H9 (cell line): ENCODE measurements at regions not wholly inside any gene's neighbourhood (a gene's known extent, or its start where the extent isn't known, plus 50 kb on each side); places are given as distances from the start of the nearest gene placed in this dataset.

Experiments
- DNase-seq: peaks from one replicate; pipeline ENCODE4 v3.0.0-alpha.2; 2017
- H2AFZ ChIP-seq: one replicate; pipeline ENCODE4 v1.6.1; 2013; ENCODE audit warnings: mild to moderate bottlenecking, low read length, control low read depth, moderate library complexity
- H2AK5ac ChIP-seq: 2 replicates; pipeline ENCODE4 v1.6.1; 2013; ENCODE audit warnings: low read length, control low read depth, mixed read lengths; ENCODE audit not compliant: insufficient read length
- H2BK120ac ChIP-seq: one replicate; pipeline ENCODE4 v1.6.1; 2013; ENCODE audit warnings: low read depth, mild to moderate bottlenecking, low read length, control low read depth, inconsistent platforms; ENCODE audit not compliant: poor library complexity, severe bottlenecking
- H2BK12ac ChIP-seq: 2 replicates; pipeline ENCODE4 v1.6.1; 2013; ENCODE audit warnings: low read length, control low read depth, mixed read lengths, low read depth; ENCODE audit not compliant: insufficient read length
- H2BK15ac ChIP-seq: 2 replicates; pipeline ENCODE4 v1.6.1; 2013; ENCODE audit warnings: low read depth, low read length, control low read depth
- H2BK20ac ChIP-seq: one replicate; pipeline ENCODE4 v1.6.1; 2013; ENCODE audit warnings: low read depth, mild to moderate bottlenecking, low read length, control low read depth, inconsistent platforms; ENCODE audit not compliant: poor library complexity, severe bottlenecking
- H2BK5ac ChIP-seq: 2 replicates; pipeline ENCODE4 v1.6.1; 2013; ENCODE audit warnings: low read length, control low read depth, mixed read lengths; ENCODE audit not compliant: insufficient read length
- H3K14ac ChIP-seq: 2 replicates; pipeline ENCODE4 v1.6.1; 2013; ENCODE audit warnings: low read length, control low read depth; ENCODE audit not compliant: insufficient read depth
- H3K18ac ChIP-seq: 2 replicates; pipeline ENCODE4 v1.6.1; 2013; ENCODE audit warnings: low read depth, mild to moderate bottlenecking, mixed read lengths, low read length, control low read depth; ENCODE audit not compliant: insufficient read length
- H3K23ac ChIP-seq: 2 replicates; pipeline ENCODE4 v1.6.1; 2013; ENCODE audit warnings: low read length, control low read depth, mixed read lengths, low read depth; ENCODE audit not compliant: insufficient read length
- H3K23me2 ChIP-seq: 2 replicates; pipeline ENCODE4 v1.6.1; 2013; ENCODE audit warnings: low read depth, mild to moderate bottlenecking, mixed read lengths, low read length, control low read depth; ENCODE audit not compliant: insufficient read length, poor library complexity, severe bottlenecking
- H3K27ac ChIP-seq: 2 replicates; pipeline ENCODE4 v1.5.1; 2013; ENCODE audit warnings: low read length, control low read depth, mixed read lengths, low read depth; ENCODE audit not compliant: insufficient read length
- H3K27me3 ChIP-seq: 2 replicates; pipeline ENCODE4 v1.6.1; 2013; ENCODE audit warnings: low read length, control low read depth, inconsistent platforms; ENCODE audit not compliant: insufficient read depth
- H3K4ac ChIP-seq: 2 replicates; pipeline ENCODE4 v1.6.1; 2013; ENCODE audit warnings: low read depth, mild to moderate bottlenecking, control low read depth, inconsistent platforms, low read length, moderate library complexity
- H3K4me1 ChIP-seq: 2 replicates; pipeline ENCODE4 v1.6.1; 2013; ENCODE audit warnings: low read length, control low read depth, inconsistent platforms; ENCODE audit not compliant: insufficient read depth
- H3K4me2 ChIP-seq: 2 replicates; pipeline ENCODE4 v1.6.1; 2013; ENCODE audit warnings: low read length, control low read depth, mixed read lengths; ENCODE audit not compliant: insufficient read length, insufficient read depth
- H3K56ac ChIP-seq: 2 replicates; pipeline ENCODE4 v1.6.1; 2013; ENCODE audit warnings: low read depth, mild to moderate bottlenecking, mixed read lengths, low read length, control low read depth; ENCODE audit not compliant: insufficient read length
- H3K79me1 ChIP-seq: 2 replicates; pipeline ENCODE4 v1.6.1; 2013; ENCODE audit warnings: low read depth, mild to moderate bottlenecking, moderate library complexity, low read length, control low read depth, inconsistent platforms; ENCODE audit not compliant: insufficient read depth, poor library complexity, severe bottlenecking
- H3K79me2 ChIP-seq: 2 replicates; pipeline ENCODE4 v1.6.1; 2013; ENCODE audit warnings: low read length, control low read depth, inconsistent platforms; ENCODE audit not compliant: insufficient read depth
- H3K9ac ChIP-seq: 2 replicates; pipeline ENCODE4 v1.6.1; 2013; ENCODE audit warnings: low read length, control low read depth, mixed read lengths; ENCODE audit not compliant: insufficient read length; ENCODE audit errors: extremely low read depth
- H3K9me3 ChIP-seq: one replicate; pipeline ENCODE4 v1.6.1; 2013; ENCODE audit warnings: low read depth, low read length, inconsistent platforms; ENCODE audit not compliant: control insufficient read depth
- H3T11ph ChIP-seq: one replicate; pipeline ENCODE4 v1.6.1; 2013; ENCODE audit warnings: mild to moderate bottlenecking, low read length, control low read depth, inconsistent platforms
- H4K20me1 ChIP-seq: one replicate; pipeline ENCODE4 v1.6.1; 2013; ENCODE audit not compliant: control insufficient read depth, insufficient read length, insufficient read depth
- H4K5ac ChIP-seq: 2 replicates; pipeline ENCODE4 v1.6.1; 2013; ENCODE audit warnings: low read depth, mild to moderate bottlenecking, mixed read lengths, low read length, control low read depth; ENCODE audit not compliant: insufficient read length
- H4K8ac ChIP-seq: replicated peaks from 2 replicates; pipeline ENCODE4 v1.6.1; 2013; ENCODE audit warnings: low read length, control low read depth, mixed read lengths, low read depth; ENCODE audit not compliant: insufficient read length
- H4K91ac ChIP-seq: 2 replicates; pipeline ENCODE4 v1.6.1; 2013; ENCODE audit warnings: low read depth, mild to moderate bottlenecking, moderate library complexity, mixed read lengths, low read length, control low read depth; ENCODE audit not compliant: insufficient read length
- H3K27ac Mint-ChIP-seq, 3 experiments: 2 replicates in 2 of 3; 3 replicates in 1 of 3; pipeline ENCODE4 v1.8.0; 2020 to 2021; ENCODE audit warnings: mixed read lengths in 3 of 3, mild to moderate bottlenecking in 1 of 3, moderate library complexity in 1 of 3
- H3K27me3 Mint-ChIP-seq: 2 replicates; pipeline ENCODE4 v1.8.0; 2021; ENCODE audit warnings: low read depth, mild to moderate bottlenecking, moderate library complexity, mixed read lengths
- H3K36me3 Mint-ChIP-seq, 3 experiments: 2 replicates in 2 of 3; 3 replicates in 1 of 3; pipeline ENCODE4 v1.8.0; 2020 to 2021; ENCODE audit warnings: low read depth in 3 of 3, mixed read lengths in 3 of 3; ENCODE audit not compliant: insufficient read depth in 1 of 3
- H3K4me1 Mint-ChIP-seq, 2 experiments: 2 replicates each; pipeline ENCODE4 v1.8.0; 2020; ENCODE audit warnings: mixed read lengths in 2 of 2
- H3K4me3 Mint-ChIP-seq, 2 experiments: 2 replicates in 1 of 2; 3 replicates in 1 of 2; pipeline ENCODE4 v1.8.0; 2020 to 2021; ENCODE audit warnings: mild to moderate bottlenecking in 2 of 2, mixed read lengths in 2 of 2, moderate library complexity in 1 of 2
- H3K9me3 Mint-ChIP-seq, 2 experiments: 2 replicates in 1 of 2; 3 replicates in 1 of 2; pipeline ENCODE4 v1.8.0; 2020; ENCODE audit warnings: mild to moderate bottlenecking in 2 of 2, mixed read lengths in 2 of 2, moderate library complexity in 1 of 2
- WGBS: extraction: QIAGEN DNeasy Blood & Tissue Kit; methylation state at CpG from one replicate; pipeline ENCODE4 v1.1.7; 2013; ENCODE audit warnings: missing lambda C conversion rate, low lambda C conversion rate, mixed read lengths; ENCODE audit not compliant: insufficient read length; ENCODE audit errors: extremely low coverage; 5-methylcytosine and 5-hydroxymethylcytosine counted together
- TF ChIP-seq, protein P1 (sequence below): fragments of 200-600 bp; sonication (generic); conservative IDR thresholded peaks from 3 replicates; pipeline ENCODE4 v1.8.0; 2021; ENCODE audit warnings: antibody characterized with exemption, mild to moderate bottlenecking

- Histone ChIP-seq H2AK5ac (no peak overlapping the region), H2BK15ac (no peak overlapping the region), H2BK20ac (no peak overlapping the region), H3K79me1 (no peaks in the 10 kb centered on the region), H2BK12ac (no peak overlapping the region), H3K79me2 (no peaks in the 10 kb centered on the region), H3K4me1 (no peaks in the 10 kb centered on the region), H3K27me3 (no peaks in the 10 kb centered on the region), H3K4me2 (no peak overlapping the region), H2BK5ac (no peak overlapping the region), H3K18ac (no peak overlapping the region), H3T11ph (no peak overlapping the region), H3K23me2 (no peaks in the 10 kb centered on the region), H4K5ac (no peak overlapping the region), H3K56ac (no peak overlapping the region), H2BK120ac (no peak overlapping the region), H3K14ac (no peak overlapping the region), H3K27ac (no peak overlapping the region), H3K23ac (no peak overlapping the region), H4K8ac (no peak overlapping the region), H3K9me3 (no peaks in the 10 kb centered on the region), H4K20me1 (no peaks in the 10 kb centered on the region), H3K4ac (no peak overlapping the region), H3K9ac (no peak overlapping the region), H2AFZ (no peak overlapping the region), H4K91ac (no peak overlapping the region)
- H3K9me3 Mint-ChIP-seq, result no peaks in the 10 kb centered on the region
- no peaks in the 10 kb centered on the region for H3K4me1 Mint-ChIP-seq
- no CpG with 5 or more reads among the region's 5 CpGs for WGBS
- no peak for DNase-seq
- H3K36me3 Mint-ChIP-seq, result no peaks in the 10 kb centered on the region
- H3K27ac Mint-ChIP-seq, result no peak overlapping the region
- no peak overlapping the region for H3K4me3 Mint-ChIP-seq
- no peaks in the 10 kb centered on the region for H3K27me3 Mint-ChIP-seq
- TF ChIP-seq, protein P1, sequence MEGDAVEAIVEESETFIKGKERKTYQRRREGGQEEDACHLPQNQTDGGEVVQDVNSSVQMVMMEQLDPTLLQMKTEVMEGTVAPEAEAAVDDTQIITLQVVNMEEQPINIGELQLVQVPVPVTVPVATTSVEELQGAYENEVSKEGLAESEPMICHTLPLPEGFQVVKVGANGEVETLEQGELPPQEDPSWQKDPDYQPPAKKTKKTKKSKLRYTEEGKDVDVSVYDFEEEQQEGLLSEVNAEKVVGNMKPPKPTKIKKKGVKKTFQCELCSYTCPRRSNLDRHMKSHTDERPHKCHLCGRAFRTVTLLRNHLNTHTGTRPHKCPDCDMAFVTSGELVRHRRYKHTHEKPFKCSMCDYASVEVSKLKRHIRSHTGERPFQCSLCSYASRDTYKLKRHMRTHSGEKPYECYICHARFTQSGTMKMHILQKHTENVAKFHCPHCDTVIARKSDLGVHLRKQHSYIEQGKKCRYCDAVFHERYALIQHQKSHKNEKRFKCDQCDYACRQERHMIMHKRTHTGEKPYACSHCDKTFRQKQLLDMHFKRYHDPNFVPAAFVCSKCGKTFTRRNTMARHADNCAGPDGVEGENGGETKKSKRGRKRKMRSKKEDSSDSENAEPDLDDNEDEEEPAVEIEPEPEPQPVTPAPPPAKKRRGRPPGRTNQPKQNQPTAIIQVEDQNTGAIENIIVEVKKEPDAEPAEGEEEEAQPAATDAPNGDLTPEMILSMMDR, result no peak
Measured at GRCh38 chr2:41141146-41141791, 689.4 kb upstream of the SLC8A1 start.
